ENCODE measurements at regions not wholly inside any gene's neighbourhood (a gene's known extent, or its start where the extent isn't known, plus 50 kb on each side); places are given as distances from the start of the nearest gene placed in this dataset.

DNA sequence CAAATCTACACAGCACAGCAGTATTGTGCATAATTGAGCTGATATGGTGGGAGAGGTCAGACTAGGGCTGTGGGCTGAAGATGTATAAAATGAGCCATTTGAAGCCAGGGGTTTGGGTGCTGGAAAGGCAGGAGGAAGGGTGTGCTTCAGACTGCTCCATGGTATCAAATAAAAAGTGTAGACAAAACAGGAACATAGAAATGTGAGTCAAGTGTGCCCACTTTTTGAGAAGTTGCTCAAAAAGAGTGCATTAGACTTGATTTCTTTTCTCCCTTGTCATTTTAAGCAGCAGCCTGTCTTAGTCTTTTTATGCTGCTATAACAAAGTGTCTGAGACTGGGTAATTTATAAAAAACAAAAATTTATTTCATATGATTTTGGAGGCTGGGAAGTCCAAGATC is 55.8 kb upstream of the ZFAND5 start:
- TF ChIP-seq CTCF (IDR thresholded peaks at IDR 0.05) (no peak), ZFX (IDR thresholded peaks at IDR 0.05; ENCODE audit: borderline replicate concordance) (no peak)

All from 22Rv1 (cell line).